Right lobe of liver (tissue), 4 donors: ENCODE measurements at regions not wholly inside any gene's neighbourhood (a gene's known extent, or its start where the extent isn't known, plus 50 kb on each side); places are given as distances from the start of the nearest gene placed in this dataset.

Experiments used
- CTCF ChIP-seq, 4 donors: fragments of 200-600 bp in 3 of 4; fragments of 450-650 bp in 1 of 4; IDR thresholded peaks; one replicate each; pipeline versions ENCODE4 v1.5.1 to v1.8.0; 2016 to 2022; ENCODE audit warnings: antibody characterized with exemption in 4 of 4, mild to moderate bottlenecking in 2 of 4
- POLR2A ChIP-seq: fragments of 450-650 bp; IDR thresholded peaks from one replicate; pipeline ENCODE4 v1.6.1; 2017; ENCODE audit warnings: antibody characterized with exemption, mild to moderate bottlenecking
- donor health status: DM: no; HTN: no; CAD: no.
- donor health status: DM: no; HTN: no; CAD: no.
- donor health status: DM: no; HTN: yes; CAD: no.

- TF ChIP-seq CTCF (IDR thresholded peaks at IDR 0.05) (no peak), POLR2A (no peak)
These were observed 128.2 kb upstream of the AFDN start for GRCh38 chr6:167698540-167698939.
